ENCODE measurements at regions not wholly inside any gene's neighbourhood (a gene's known extent, or its start where the extent isn't known, plus 50 kb on each side); places are given as distances from the start of the nearest gene placed in this dataset.

- DNase-seq (ENCODE audit: low read depth), result no peak
- TF ChIP-seq, protein P1, sequence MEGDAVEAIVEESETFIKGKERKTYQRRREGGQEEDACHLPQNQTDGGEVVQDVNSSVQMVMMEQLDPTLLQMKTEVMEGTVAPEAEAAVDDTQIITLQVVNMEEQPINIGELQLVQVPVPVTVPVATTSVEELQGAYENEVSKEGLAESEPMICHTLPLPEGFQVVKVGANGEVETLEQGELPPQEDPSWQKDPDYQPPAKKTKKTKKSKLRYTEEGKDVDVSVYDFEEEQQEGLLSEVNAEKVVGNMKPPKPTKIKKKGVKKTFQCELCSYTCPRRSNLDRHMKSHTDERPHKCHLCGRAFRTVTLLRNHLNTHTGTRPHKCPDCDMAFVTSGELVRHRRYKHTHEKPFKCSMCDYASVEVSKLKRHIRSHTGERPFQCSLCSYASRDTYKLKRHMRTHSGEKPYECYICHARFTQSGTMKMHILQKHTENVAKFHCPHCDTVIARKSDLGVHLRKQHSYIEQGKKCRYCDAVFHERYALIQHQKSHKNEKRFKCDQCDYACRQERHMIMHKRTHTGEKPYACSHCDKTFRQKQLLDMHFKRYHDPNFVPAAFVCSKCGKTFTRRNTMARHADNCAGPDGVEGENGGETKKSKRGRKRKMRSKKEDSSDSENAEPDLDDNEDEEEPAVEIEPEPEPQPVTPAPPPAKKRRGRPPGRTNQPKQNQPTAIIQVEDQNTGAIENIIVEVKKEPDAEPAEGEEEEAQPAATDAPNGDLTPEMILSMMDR (conservative IDR thresholded peaks at IDR 0.05; ENCODE audit: control insufficient read depth, insufficient read depth, low read depth, low read length), result no peak
- no peak overlapping the region for H3K4me3 ChIP-seq (ENCODE audit: control insufficient read depth, low read depth, low read length)
Measured at GRCh38 chr2:239792405-239793084, 232.6 kb downstream of the NDUFA10 start.

DNA sequence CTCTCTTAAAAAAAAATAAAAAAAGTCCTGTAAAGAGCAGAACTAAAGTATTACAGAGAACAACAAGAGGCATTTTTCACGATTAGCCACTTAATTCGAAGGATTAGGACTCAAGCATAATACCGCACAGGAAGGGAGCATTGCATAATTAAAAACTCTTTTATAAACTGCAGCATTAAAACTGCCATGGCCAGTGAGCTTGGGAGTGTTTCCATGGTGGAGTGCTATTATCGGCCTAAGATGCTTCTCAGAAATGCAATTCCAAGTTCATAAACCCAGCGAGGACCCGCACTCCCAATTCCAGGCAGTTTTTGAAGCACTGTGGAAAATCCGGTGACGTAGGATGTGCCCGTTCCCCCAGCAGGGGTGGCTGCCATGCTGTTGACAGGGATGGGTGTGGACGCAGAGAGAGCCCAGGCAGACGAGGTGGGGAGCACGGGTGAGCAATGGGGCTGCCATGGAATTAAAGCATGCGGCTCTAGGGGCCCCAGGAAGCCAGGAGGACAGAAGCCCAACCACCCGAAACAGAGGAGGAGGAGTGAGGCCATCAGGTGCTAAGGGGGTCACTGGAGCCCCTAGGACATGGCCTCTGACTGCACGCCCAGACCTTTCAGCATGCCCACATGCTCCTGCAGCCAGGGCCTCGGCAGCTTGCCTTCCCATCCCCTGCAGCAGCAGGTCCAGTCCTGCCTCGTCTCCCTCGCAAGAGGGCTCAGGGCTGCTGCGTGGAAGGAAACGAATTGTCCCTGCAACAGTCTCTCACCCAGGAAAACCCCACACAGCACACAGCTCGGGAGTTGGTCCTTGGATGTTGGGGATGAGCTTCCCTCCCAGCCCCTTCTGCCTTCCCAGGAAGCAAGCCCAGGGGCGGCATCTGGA is 233.4 kb downstream of the NDUFA10 start:
- no peak overlapping the region for H3K4me3 ChIP-seq (ENCODE audit: control insufficient read depth, low read depth, low read length)
- TF ChIP-seq, protein P1 (conservative IDR thresholded peaks at IDR 0.05; ENCODE audit: control insufficient read depth, insufficient read depth, low read depth, low read length), result no peak
- DNase-seq (ENCODE audit: low read depth), result no peak

DNA sequence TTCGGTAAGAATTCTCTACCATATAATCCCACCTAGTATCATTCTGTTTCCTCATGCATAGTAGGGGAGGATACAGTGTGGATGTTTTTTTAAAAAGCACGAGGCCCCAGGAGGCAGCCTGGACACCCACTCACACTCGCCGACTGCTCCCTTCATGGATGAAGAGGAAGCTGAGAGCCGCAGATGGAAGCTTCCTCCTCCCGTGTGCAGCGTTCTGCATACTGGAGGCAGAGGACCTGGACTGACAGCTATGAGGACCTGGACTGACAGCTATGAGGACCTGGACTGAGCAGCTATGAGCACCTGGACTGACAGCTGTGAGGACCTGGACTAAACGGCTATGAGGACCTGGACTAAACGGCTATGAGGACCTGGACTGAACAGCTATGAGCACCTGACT is 234.4 kb downstream of the NDUFA10 start:
- DNase-seq (ENCODE audit: low read depth), result no peak
- no peak overlapping the region for H3K4me3 ChIP-seq (ENCODE audit: control insufficient read depth, low read depth, low read length)
- TF ChIP-seq, protein P1 (conservative IDR thresholded peaks at IDR 0.05; ENCODE audit: control insufficient read depth, insufficient read depth, low read depth, low read length), result no peak

DNA sequence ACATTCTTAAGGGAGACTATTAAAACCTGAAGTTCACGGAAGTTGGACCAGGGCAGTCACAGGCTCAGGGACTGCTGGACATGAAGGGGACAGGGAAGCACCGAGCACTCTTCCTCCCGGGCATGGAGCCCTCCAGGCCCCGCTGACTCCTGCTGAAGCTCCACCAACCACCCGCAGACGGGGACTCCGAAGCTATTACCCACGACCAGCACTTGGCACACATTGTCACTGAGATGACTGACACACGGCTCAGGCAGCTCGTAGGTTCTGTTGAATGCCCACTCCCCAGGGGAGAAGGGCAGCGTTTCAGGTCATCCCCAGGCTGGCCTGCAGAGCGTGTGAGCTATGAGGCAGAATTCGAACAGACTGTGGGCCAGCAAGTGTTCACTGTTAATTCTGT is 234.8 kb downstream of the NDUFA10 start:
- H3K4me3 ChIP-seq (ENCODE audit: control insufficient read depth, low read depth, low read length), result no peak overlapping the region
- no peak for DNase-seq (ENCODE audit: low read depth)
- TF ChIP-seq, protein P1 (conservative IDR thresholded peaks at IDR 0.05; ENCODE audit: control insufficient read depth, insufficient read depth, low read depth, low read length), result no peak

DNA sequence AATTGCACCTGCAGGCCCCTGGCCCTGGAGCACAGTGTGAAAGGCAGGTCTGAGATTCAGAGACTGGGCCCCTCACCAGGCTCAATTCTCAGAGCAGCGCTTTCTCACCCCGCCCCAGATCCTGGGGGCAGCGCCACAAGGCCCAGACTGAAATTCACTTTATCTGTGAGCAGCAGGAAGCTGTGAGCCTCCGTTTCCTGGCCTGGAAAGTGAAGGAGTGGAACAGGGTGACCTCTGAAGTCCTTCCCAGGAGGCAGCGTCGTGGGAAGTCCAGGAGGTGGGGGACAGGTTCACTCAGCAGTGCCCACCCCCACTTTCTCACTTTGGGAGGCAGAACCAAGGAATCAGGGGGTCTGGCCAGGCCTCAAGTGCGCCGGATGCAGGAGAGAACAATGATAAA is 235.4 kb downstream of the NDUFA10 start:
- no peak overlapping the region for H3K4me3 ChIP-seq (ENCODE audit: control insufficient read depth, low read depth, low read length)
- DNase-seq (ENCODE audit: low read depth), result no peak
- TF ChIP-seq, protein P1 (conservative IDR thresholded peaks at IDR 0.05; ENCODE audit: control insufficient read depth, insufficient read depth, low read depth, low read length), result no peak

GRCh38 chr2:239788576-239789098 is 236.5 kb downstream of the NDUFA10 start:
- TF ChIP-seq, protein P1 (conservative IDR thresholded peaks at IDR 0.05; ENCODE audit: control insufficient read depth, insufficient read depth, low read depth, low read length), result no peak
- H3K4me3 ChIP-seq (ENCODE audit: control insufficient read depth, low read depth, low read length), result no peak overlapping the region
- DNase-seq (ENCODE audit: low read depth), result no peak
